Suprapubic skin (tissue), 4 donors: ENCODE measurements at regions not wholly inside any gene's neighbourhood (a gene's known extent, or its start where the extent isn't known, plus 50 kb on each side); places are given as distances from the start of the nearest gene placed in this dataset.

Experiments
- EP300 ChIP-seq: sonication (generic); formaldehyde crosslinking; IDR thresholded peaks from one replicate; pipeline ENCODE4 v1.6.1; 2017; ENCODE audit warnings: antibody characterized with exemption
- POLR2A ChIP-seq, 2 donors: fragments of 450-650 bp; IDR thresholded peaks; one replicate each; pipeline ENCODE4 v1.6.1; 2017; ENCODE audit warnings: antibody characterized with exemption in 2 of 2, mild to moderate bottlenecking in 2 of 2, moderate library complexity in 2 of 2
- POLR2AphosphoS5 ChIP-seq, 3 donors: sonication (generic); formaldehyde crosslinking; IDR thresholded peaks; one replicate each; pipeline ENCODE4 v1.6.1; 2017; ENCODE audit warnings: antibody characterized with exemption in 3 of 3
- TF ChIP-seq, protein P1 (sequence below), 2 donors: fragments of 200-600 bp in 1 of 2; fragments of 450-650 bp in 1 of 2; sonication (generic) in 1 of 2; IDR thresholded peaks; one replicate each; pipeline ENCODE4 v1.5.1; 2016 to 2019; ENCODE audit warnings: antibody characterized with exemption in 2 of 2, mild to moderate bottlenecking in 1 of 2, moderate library complexity in 1 of 2

DNA sequence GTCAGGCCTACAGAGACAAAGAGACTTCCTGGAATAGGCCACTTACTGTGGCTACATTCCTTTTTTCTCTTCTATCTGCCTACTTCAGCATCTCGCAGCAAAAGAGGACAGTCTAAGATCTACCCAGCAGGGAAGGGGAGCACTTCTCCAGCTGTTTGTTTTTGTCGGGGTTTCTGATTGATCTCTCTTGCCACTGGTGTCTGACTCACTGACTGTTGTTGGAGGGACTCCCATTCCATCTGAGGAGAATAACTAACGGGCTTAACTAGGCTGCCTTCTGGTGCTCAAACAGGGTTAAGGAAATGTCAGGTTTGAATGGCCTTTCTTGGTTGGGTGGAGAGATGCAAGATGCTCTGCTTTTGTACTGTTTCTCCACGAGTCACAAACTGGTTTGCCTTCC lies 100.2 kb upstream of the TMEM164 start:
- TF ChIP-seq, protein P1, sequence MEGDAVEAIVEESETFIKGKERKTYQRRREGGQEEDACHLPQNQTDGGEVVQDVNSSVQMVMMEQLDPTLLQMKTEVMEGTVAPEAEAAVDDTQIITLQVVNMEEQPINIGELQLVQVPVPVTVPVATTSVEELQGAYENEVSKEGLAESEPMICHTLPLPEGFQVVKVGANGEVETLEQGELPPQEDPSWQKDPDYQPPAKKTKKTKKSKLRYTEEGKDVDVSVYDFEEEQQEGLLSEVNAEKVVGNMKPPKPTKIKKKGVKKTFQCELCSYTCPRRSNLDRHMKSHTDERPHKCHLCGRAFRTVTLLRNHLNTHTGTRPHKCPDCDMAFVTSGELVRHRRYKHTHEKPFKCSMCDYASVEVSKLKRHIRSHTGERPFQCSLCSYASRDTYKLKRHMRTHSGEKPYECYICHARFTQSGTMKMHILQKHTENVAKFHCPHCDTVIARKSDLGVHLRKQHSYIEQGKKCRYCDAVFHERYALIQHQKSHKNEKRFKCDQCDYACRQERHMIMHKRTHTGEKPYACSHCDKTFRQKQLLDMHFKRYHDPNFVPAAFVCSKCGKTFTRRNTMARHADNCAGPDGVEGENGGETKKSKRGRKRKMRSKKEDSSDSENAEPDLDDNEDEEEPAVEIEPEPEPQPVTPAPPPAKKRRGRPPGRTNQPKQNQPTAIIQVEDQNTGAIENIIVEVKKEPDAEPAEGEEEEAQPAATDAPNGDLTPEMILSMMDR (IDR thresholded peaks at IDR 0.05), result no peak
- TF ChIP-seq EP300 (no peak), POLR2AphosphoS5 (IDR thresholded peaks at IDR 0.05) (no peak), POLR2A (IDR thresholded peaks at IDR 0.05) (no peak)
